Keratinocyte (primary cell): ENCODE measurements at regions not wholly inside any gene's neighbourhood (a gene's known extent, or its start where the extent isn't known, plus 50 kb on each side); places are given as distances from the start of the nearest gene placed in this dataset.

Experiments
- DNase-seq: peaks from one replicate; pipeline ENCODE4 v3.0.0-alpha.2; 2011; ENCODE audit warnings: low read depth, missing footprints, low spot score
- FAIRE-seq: peaks from 2 replicates; lab custom pipeline; 2011; peaks lifted over from hg19 to GRCh38; lab: Jason Lieb, UNC
- H2AFZ ChIP-seq: 2 replicates; pipeline ENCODE4 v1.6.0; 2012; ENCODE audit warnings: low read length, control low read depth, inconsistent platforms; ENCODE audit not compliant: control insufficient read depth
- H3K27ac ChIP-seq: 2 replicates; pipeline ENCODE4 v1.5.1; 2011; ENCODE audit warnings: low read length; ENCODE audit not compliant: control insufficient read depth, insufficient read depth
- H3K27me3 ChIP-seq: 3 replicates; pipeline ENCODE4 v1.6.0; 2011; ENCODE audit warnings: low read length; ENCODE audit not compliant: control insufficient read depth, insufficient read depth; ENCODE audit errors: extremely low read depth
- H3K36me3 ChIP-seq, 2 experiments: 2 replicates in 1 of 2; 3 replicates in 1 of 2; pipeline ENCODE4 v1.5.1; 2011; ENCODE audit warnings: low read length in 2 of 2, mild to moderate bottlenecking in 1 of 2; ENCODE audit not compliant: control insufficient read depth in 2 of 2, insufficient read depth in 2 of 2; ENCODE audit errors: extremely low read depth in 1 of 2
- H3K4me1 ChIP-seq: 3 replicates; pipeline ENCODE4 v1.5.1; 2011; ENCODE audit warnings: low read length; ENCODE audit not compliant: control insufficient read depth, insufficient read depth; ENCODE audit errors: extremely low read depth
- H3K4me2 ChIP-seq: 3 replicates; pipeline ENCODE4 v1.6.0; 2011; ENCODE audit warnings: low read depth, low read length; ENCODE audit not compliant: control insufficient read depth, insufficient read depth; ENCODE audit errors: extremely low read depth
- H3K4me3 ChIP-seq, 3 experiments: fragments of 200-600 bp in 1 of 3; sonication (generic) in 1 of 3; 2 replicates in 2 of 3; 3 replicates in 1 of 3; pipeline ENCODE4 v1.5.1; 2011 to 2016; ENCODE audit warnings: low read length in 3 of 3, mild to moderate bottlenecking in 3 of 3, control low read depth in 2 of 3, inconsistent platforms in 1 of 3, low read depth in 1 of 3, mixed read lengths in 1 of 3, mixed run types in 1 of 3, moderate library complexity in 1 of 3; ENCODE audit not compliant: control insufficient read depth in 2 of 3, insufficient read depth in 2 of 3; ENCODE audit errors: extremely low read depth in 1 of 3
- H3K79me2 ChIP-seq: 2 replicates; pipeline ENCODE4 v1.6.0; 2012; ENCODE audit warnings: low read length; ENCODE audit not compliant: control insufficient read depth, insufficient read depth
- H3K9ac ChIP-seq: 3 replicates; pipeline ENCODE4 v1.6.0; 2011; ENCODE audit warnings: low read length; ENCODE audit not compliant: control insufficient read depth, insufficient read depth; ENCODE audit errors: extremely low read depth
- H3K9me1 ChIP-seq: 3 replicates; pipeline ENCODE4 v1.6.0; 2011; ENCODE audit warnings: low read length; ENCODE audit not compliant: control insufficient read depth, insufficient read depth; ENCODE audit errors: extremely low read depth
- H3K9me3 ChIP-seq: 2 replicates; pipeline ENCODE4 v1.5.1; 2012; ENCODE audit warnings: low read depth, low read length; ENCODE audit not compliant: control insufficient read depth
- H4K20me1 ChIP-seq: 3 replicates; pipeline ENCODE4 v1.6.0; 2011; ENCODE audit warnings: low read length; ENCODE audit not compliant: control insufficient read depth, insufficient read depth; ENCODE audit errors: extremely low read depth
- CTCF ChIP-seq, 3 experiments: IDR thresholded peaks in 1 of 3; conservative IDR thresholded peaks in 1 of 3; optimal IDR thresholded peaks in 1 of 3; 2 replicates in 2 of 3; 3 replicates in 1 of 3; pipeline versions ENCODE3 to v1.5.1; 2011; ENCODE audit warnings: low read length in 3 of 3, mild to moderate bottlenecking in 3 of 3, moderate library complexity in 2 of 3, control low read depth in 1 of 3, inconsistent platforms in 1 of 3; ENCODE audit not compliant: insufficient read depth in 2 of 3; ENCODE audit errors: extremely low read depth in 1 of 3
- EZH2 ChIP-seq: IDR thresholded peaks from one replicate; pipeline ENCODE4 v1.6.1; 2012; ENCODE audit warnings: inconsistent platforms, mild to moderate bottlenecking, low read length, moderate library complexity
- dilution Hi-C: fragments of 300-500 bp; cut with MboI; formaldehyde crosslinking; loops from one replicate; pipeline ENCODE4 v1.7.0; 2020; ENCODE audit warnings: low sequenced_read_pairs; ENCODE audit not compliant: extremely low pct_ligation_motif_present

GRCh38 chr3:152097770-152098169 lies 171.0 kb upstream of the MBNL1 start:
- H3K36me3 ChIP-seq = no peaks in the 10 kb centered on the region
- H3K9me3 ChIP-seq = no peaks in the 10 kb centered on the region
- dilution Hi-C loops = no loop called here
- peaks cover 10% of the 10 kb centered on the region for H3K4me1 ChIP-seq
- DNase-seq (no peak), FAIRE-seq (peak; percentile 49)
- no peaks in the 10 kb centered on the region for H3K79me2 ChIP-seq
- TF ChIP-seq EZH2 (no peak), CTCF (optimal IDR thresholded peaks at IDR 0.05 in 1 of 3, IDR thresholded peaks at IDR 0.05 in 1 of 3, conservative IDR thresholded peaks at IDR 0.05 in 1 of 3; ENCODE audit: extremely low read depth in 1 of 3, insufficient read depth in 2 of 3, low read length in 3 of 3) (no peak)
- no peaks in the 10 kb centered on the region for H3K27me3 ChIP-seq
- H3K4me3 ChIP-seq = no peak overlapping the region
- peak overlapping the region; percentile 80 for H2AFZ ChIP-seq
- no peaks in the 10 kb centered on the region for H3K9me1 ChIP-seq
- H4K20me1 ChIP-seq = no peaks in the 10 kb centered on the region
- no peak overlapping the region for H3K4me2 ChIP-seq
- H3K27ac ChIP-seq = no peak overlapping the region
- H3K9ac ChIP-seq = no peak overlapping the region

GRCh38 chr3:152100491-152101132 lies 168.1 kb upstream of the MBNL1 start:
- Histone ChIP-seq H4K20me1 (no peaks in the 10 kb centered on the region), H3K9me1 (no peaks in the 10 kb centered on the region), H3K36me3 (no peaks in the 10 kb centered on the region), H3K9me3 (no peaks in the 10 kb centered on the region), H3K79me2 (no peaks in the 10 kb centered on the region), H3K4me1 (peaks cover 10% of the 10 kb centered on the region), H3K27me3 (no peaks in the 10 kb centered on the region), H2AFZ (no peak overlapping the region), H3K9ac (no peak overlapping the region), H3K4me3 (no peak overlapping the region), H3K4me2 (no peak overlapping the region), H3K27ac (no peak overlapping the region)
- dilution Hi-C loops = no loop called here
- FAIRE-seq = peak; percentile 78
- TF ChIP-seq EZH2 = no peak
- no peak for TF ChIP-seq CTCF (optimal IDR thresholded peaks at IDR 0.05 in 1 of 3, IDR thresholded peaks at IDR 0.05 in 1 of 3, conservative IDR thresholded peaks at IDR 0.05 in 1 of 3; ENCODE audit: extremely low read depth in 1 of 3, insufficient read depth in 2 of 3, low read length in 3 of 3)
- no peak for DNase-seq
